NT2/D1 (cell line): ENCODE measurements at regions not wholly inside any gene's neighbourhood (a gene's known extent, or its start where the extent isn't known, plus 50 kb on each side); places are given as distances from the start of the nearest gene placed in this dataset.
A peak's percentile ranks its signal among the peaks of the same experiment; 100 is the strongest.

Experiments used
- DNase-seq: peaks from one replicate; pipeline ENCODE4 v3.0.0-alpha.2; 2011; ENCODE audit warnings: low read depth, low spot score
- H3K27me3 ChIP-seq: 2 replicates; pipeline ENCODE4 v1.6.0; 2011; ENCODE audit warnings: mild to moderate bottlenecking; ENCODE audit not compliant: insufficient read length, insufficient read depth
- H3K36me3 ChIP-seq: 2 replicates; pipeline ENCODE4 v1.6.1; 2011; ENCODE audit warnings: mild to moderate bottlenecking, low read length, mixed read lengths; ENCODE audit not compliant: insufficient read depth, insufficient read length
- H3K4me1 ChIP-seq: 2 replicates; pipeline ENCODE4 v1.5.1; 2011; ENCODE audit not compliant: insufficient read depth, insufficient read length
- H3K4me3 ChIP-seq: 2 replicates; pipeline ENCODE4 v1.5.1; 2011; ENCODE audit warnings: low read depth; ENCODE audit not compliant: insufficient read length
- H3K9ac ChIP-seq: 2 replicates; pipeline ENCODE4 v1.6.0; 2011; ENCODE audit warnings: low read depth; ENCODE audit not compliant: insufficient read length
- H3K9me3 ChIP-seq: 2 replicates; pipeline ENCODE4 v1.5.1; 2011; ENCODE audit warnings: mild to moderate bottlenecking, low read length; ENCODE audit not compliant: insufficient read depth
- SUZ12 ChIP-seq: IDR thresholded peaks from 2 replicates; pipeline ENCODE4 v1.6.1; 2011; ENCODE audit not compliant: insufficient read length, insufficient read depth; ENCODE audit errors: extremely low read depth
- YY1 ChIP-seq: IDR thresholded peaks from 2 replicates; pipeline ENCODE4 v1.6.1; 2011; ENCODE audit not compliant: insufficient read length, insufficient read depth
- ZNF274 ChIP-seq: IDR thresholded peaks from 2 replicates; pipeline ENCODE4 v1.6.1; 2011; ENCODE audit warnings: mild to moderate bottlenecking, low read depth, low read length

GRCh38 chr9:117487555-117488175 is 72.8 kb upstream of the ASTN2 start:
- H3K4me3 ChIP-seq: no peak overlapping the region
- H3K4me1 ChIP-seq: no peaks in the 10 kb centered on the region
- H3K9ac ChIP-seq: no peak overlapping the region
- H3K9me3 ChIP-seq: no peaks in the 10 kb centered on the region
- H3K36me3 ChIP-seq: no peaks in the 10 kb centered on the region
- DNase-seq: peak; percentile 90
- H3K27me3 ChIP-seq: no peaks in the 10 kb centered on the region
- no peak for TF ChIP-seq YY1
- TF ChIP-seq SUZ12: no peak
- no peak for TF ChIP-seq ZNF274

- Histone ChIP-seq H3K4me3 (no peak overlapping the region), H3K9me3 (no peaks in the 10 kb centered on the region), H3K4me1 (no peaks in the 10 kb centered on the region), H3K36me3 (no peaks in the 10 kb centered on the region), H3K27me3 (no peaks in the 10 kb centered on the region), H3K9ac (no peak overlapping the region)
- TF ChIP-seq YY1: no peak
- TF ChIP-seq SUZ12: no peak
- TF ChIP-seq ZNF274: no peak
- DNase-seq: no peak
These were observed 71.6 kb upstream of the ASTN2 start for GRCh38 chr9:117486426-117486825.

- no peaks in the 10 kb centered on the region; the same call in 1 of the 2 replicates for H3K9me3 ChIP-seq
- no peak overlapping the region for H3K4me3 ChIP-seq
- no peak for TF ChIP-seq SUZ12
- TF ChIP-seq YY1: no peak
- TF ChIP-seq ZNF274: no peak
- DNase-seq: peak; percentile 28
- H3K36me3 ChIP-seq: no peaks in the 10 kb centered on the region
- no peaks in the 10 kb centered on the region for H3K27me3 ChIP-seq
- H3K9ac ChIP-seq: no peak overlapping the region
- H3K4me1 ChIP-seq: no peaks in the 10 kb centered on the region
These were observed 70.3 kb upstream of the ASTN2 start for GRCh38 chr9:117485176-117485575.

- Histone ChIP-seq H3K4me1 (no peaks in the 10 kb centered on the region), H3K9me3 (no peaks in the 10 kb centered on the region; the same call in 1 of the 2 replicates), H3K4me3 (no peak overlapping the region), H3K27me3 (no peaks in the 10 kb centered on the region), H3K36me3 (no peaks in the 10 kb centered on the region), H3K9ac (no peak overlapping the region)
- TF ChIP-seq ZNF274 (no peak), YY1 (no peak), SUZ12 (no peak)
- DNase-seq: no peak
These were observed 65.9 kb upstream of the ASTN2 start for GRCh38 chr9:117480729-117481128.

- no peak for DNase-seq
- no peak for TF ChIP-seq SUZ12
- no peak for TF ChIP-seq ZNF274
- no peak for TF ChIP-seq YY1
- Histone ChIP-seq H3K9ac (no peak overlapping the region), H3K36me3 (no peaks in the 10 kb centered on the region), H3K9me3 (no peaks in the 10 kb centered on the region; the same call in 1 of the 2 replicates), H3K27me3 (no peaks in the 10 kb centered on the region), H3K4me1 (no peaks in the 10 kb centered on the region), H3K4me3 (no peak overlapping the region)
These were observed 65.4 kb upstream of the ASTN2 start for GRCh38 chr9:117480253-117480652.

GRCh38 chr9:117473293-117473692 is 58.4 kb upstream of the ASTN2 start:
- Histone ChIP-seq H3K4me1 (no peaks in the 10 kb centered on the region), H3K9ac (no peak overlapping the region), H3K27me3 (no peaks in the 10 kb centered on the region), H3K36me3 (no peaks in the 10 kb centered on the region), H3K4me3 (no peak overlapping the region), H3K9me3 (no peaks in the 10 kb centered on the region)
- DNase-seq: no peak
- no peak for TF ChIP-seq SUZ12
- no peak for TF ChIP-seq ZNF274

GRCh38 chr9:117470902-117471301 is 56.0 kb upstream of the ASTN2 start:
- Histone ChIP-seq H3K9me3 (no peaks in the 10 kb centered on the region), H3K9ac (no peak overlapping the region), H3K36me3 (no peaks in the 10 kb centered on the region), H3K4me1 (no peaks in the 10 kb centered on the region), H3K27me3 (no peaks in the 10 kb centered on the region), H3K4me3 (no peak overlapping the region)
- DNase-seq: no peak
- TF ChIP-seq YY1: no peak

GRCh38 chr9:117470455-117470854 is 55.6 kb upstream of the ASTN2 start:
- H3K27me3 ChIP-seq: no peaks in the 10 kb centered on the region
- no peak for DNase-seq
- no peaks in the 10 kb centered on the region for H3K4me1 ChIP-seq
- H3K4me3 ChIP-seq: no peak overlapping the region
- H3K9ac ChIP-seq: no peak overlapping the region
- no peaks in the 10 kb centered on the region for H3K9me3 ChIP-seq
- H3K36me3 ChIP-seq: no peaks in the 10 kb centered on the region
- TF ChIP-seq ZNF274: no peak
- TF ChIP-seq YY1: no peak
- no peak for TF ChIP-seq SUZ12
